GM19025 (cell line): ENCODE measurements at regions not wholly inside any gene's neighbourhood (a gene's known extent, or its start where the extent isn't known, plus 50 kb on each side); places are given as distances from the start of the nearest gene placed in this dataset.

ENCODE experiments used
- ATAC-seq: cut with Tn5 transposase; IDR thresholded peaks from one replicate; pipeline ENCODE4 v1.9.1; 2021; ENCODE audit warnings: mild to moderate bottlenecking, low read depth, moderate library complexity; ENCODE audit not compliant: unreplicated experiment

GRCh38 chr1:79667848-79668696, 661.5 kb upstream of the ADGRL4 start:
- ATAC-seq: peak; percentile 81

GRCh38 chr1:79667166-79667565, 660.6 kb upstream of the ADGRL4 start:
- ATAC-seq: no peak

- ATAC-seq: no peak
Observed at GRCh38 chr1:79663916-79664315, 657.4 kb upstream of the ADGRL4 start.

GRCh38 chr1:79662596-79662995, 656.1 kb upstream of the ADGRL4 start:
- no peak for ATAC-seq

- ATAC-seq: no peak
Observed at GRCh38 chr1:79660129-79660528, 653.6 kb upstream of the ADGRL4 start.

GRCh38 chr1:79657951-79658658, 651.6 kb upstream of the ADGRL4 start:
- no peak for ATAC-seq

- no peak for ATAC-seq
Observed at GRCh38 chr1:79655876-79656275, 649.3 kb upstream of the ADGRL4 start.

GRCh38 chr1:79652426-79652825, 645.9 kb upstream of the ADGRL4 start:
- ATAC-seq: no peak

GRCh38 chr1:79648126-79648525, 641.6 kb upstream of the ADGRL4 start:
- no peak for ATAC-seq

- ATAC-seq: no peak
Observed at GRCh38 chr1:79646880-79647279, 640.4 kb upstream of the ADGRL4 start.

GRCh38 chr1:79638382-79638781, 631.9 kb upstream of the ADGRL4 start:
- ATAC-seq: peak; percentile 95

- no peak for ATAC-seq
Observed at GRCh38 chr1:79633456-79633855, 626.9 kb upstream of the ADGRL4 start.

- ATAC-seq: no peak
Observed at GRCh38 chr1:79629414-79629813, 622.9 kb upstream of the ADGRL4 start.

GRCh38 chr1:79617777-79618176, 611.2 kb upstream of the ADGRL4 start:
- ATAC-seq: no peak

- no peak for ATAC-seq
Observed at GRCh38 chr1:79614762-79615161, 608.2 kb upstream of the ADGRL4 start.

- ATAC-seq: no peak
Observed at GRCh38 chr1:79614106-79614505, 607.6 kb upstream of the ADGRL4 start.

- no peak for ATAC-seq
Observed at GRCh38 chr1:79613046-79613445, 606.5 kb upstream of the ADGRL4 start.

- no peak for ATAC-seq
Observed at GRCh38 chr1:79604490-79605198, 598.1 kb upstream of the ADGRL4 start.

- no peak for ATAC-seq
Observed at GRCh38 chr1:79603843-79604242, 597.3 kb upstream of the ADGRL4 start.

- no peak for ATAC-seq
Observed at GRCh38 chr1:79599257-79599656, 592.7 kb upstream of the ADGRL4 start.

GRCh38 chr1:79595931-79596330, 589.4 kb upstream of the ADGRL4 start:
- no peak for ATAC-seq
